ENCODE measurements at regions not wholly inside any gene's neighbourhood (a gene's known extent, or its start where the extent isn't known, plus 50 kb on each side); places are given as distances from the start of the nearest gene placed in this dataset.
"Not testable (repeated sequence)": the region's sequence is repeated elsewhere in the genome, so short reads cannot be mapped to it uniquely, and the experiment has no call there.

DNA sequence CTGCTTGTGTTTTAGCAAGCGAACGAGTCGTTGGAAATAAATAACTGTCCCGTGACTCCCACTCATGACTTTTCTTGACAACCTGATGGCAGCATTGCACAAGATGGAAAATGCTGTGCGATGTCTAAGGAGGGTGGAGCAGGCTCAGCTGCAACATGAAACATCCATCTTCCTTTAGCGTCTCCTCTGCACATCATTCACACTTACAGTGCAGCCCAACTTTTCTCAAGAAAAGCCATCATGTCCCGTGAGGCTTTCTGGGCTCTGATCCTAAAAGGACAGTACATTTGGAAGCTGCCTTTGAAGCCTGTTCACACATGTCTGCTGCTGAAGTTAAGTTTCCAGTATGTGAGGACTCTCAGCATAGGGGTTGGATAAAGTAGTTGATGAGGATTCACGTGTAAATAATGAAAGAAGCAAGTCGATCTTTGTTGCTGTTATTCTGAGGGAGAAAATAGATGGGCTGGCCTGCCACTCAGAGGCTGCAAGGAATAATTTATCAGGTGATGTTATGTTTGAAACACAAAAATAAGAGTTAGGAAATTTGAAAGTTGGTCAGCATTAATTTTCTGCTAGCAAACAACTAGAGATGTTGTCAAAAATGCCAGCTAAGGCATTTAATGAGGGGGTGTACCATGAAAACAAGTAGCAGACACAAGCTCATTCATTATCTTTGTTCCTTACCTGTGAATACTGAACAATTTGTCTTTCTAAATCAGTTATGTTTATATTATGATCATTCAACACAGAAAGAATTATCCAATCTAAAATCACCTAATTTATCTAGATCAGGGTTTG is 328.7 kb upstream of the ZFP42 start:
- Histone ChIP-seq H3K4me3 (no peak overlapping the region), H3K4me1 (no peaks in the 10 kb centered on the region), H3K27me3 (ENCODE audit: low read depth) (no peaks in the 10 kb centered on the region), H3K36me3 (replicated peaks) (no peaks in the 10 kb centered on the region), H3K9me3 (no peaks in the 10 kb centered on the region)
- in situ Hi-C loops (cut with MboI; ENCODE audit: low sequenced_read_pairs): no loop called here
- DNase-seq (ENCODE audit: low spot score in 2 of 2): no peak

DNA sequence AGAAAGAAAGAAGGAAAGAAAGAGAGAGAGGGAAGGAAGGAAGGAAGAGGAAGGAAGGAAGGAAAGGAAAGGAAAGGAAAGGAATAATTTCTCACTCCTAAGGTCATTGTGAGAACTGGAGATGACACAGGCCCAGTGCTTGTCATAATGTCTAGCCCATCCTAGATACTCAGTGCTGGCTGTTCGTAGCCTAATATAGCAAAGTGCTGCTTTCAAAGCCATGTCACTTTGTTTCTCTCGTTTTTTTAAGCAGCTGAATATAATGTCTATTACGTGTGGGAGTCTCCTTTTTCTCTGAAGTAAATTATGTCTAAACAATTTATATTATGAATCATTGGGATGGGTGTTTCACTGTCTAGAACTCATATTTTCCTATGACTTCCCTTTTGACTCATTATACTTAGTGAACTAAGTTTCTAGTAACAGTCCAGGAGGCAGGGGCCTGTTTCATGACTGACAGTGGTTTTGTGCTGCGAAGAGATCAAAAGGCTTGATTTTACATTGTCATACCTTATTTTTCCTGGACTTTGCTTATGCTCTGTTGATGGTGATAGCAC is 327.0 kb upstream of the ZFP42 start:
- Histone ChIP-seq H3K9me3 (no peaks in the 10 kb centered on the region), H3K4me3 (no peak overlapping the region), H3K36me3 (replicated peaks) (no peaks in the 10 kb centered on the region), H3K4me1 (no peaks in the 10 kb centered on the region), H3K27me3 (ENCODE audit: low read depth) (no peaks in the 10 kb centered on the region)
- in situ Hi-C loops (cut with MboI; ENCODE audit: low sequenced_read_pairs): no loop called here
- DNase-seq (ENCODE audit: low spot score in 2 of 2): no peak

GRCh38 chr4:187671521-187671920 is 324.1 kb upstream of the ZFP42 start:
- H3K27me3 ChIP-seq (ENCODE audit: low read depth); H3K36me3 ChIP-seq (replicated peaks); in situ Hi-C loops (cut with MboI; ENCODE audit: low sequenced_read_pairs); DNase-seq (ENCODE audit: low spot score in 2 of 2); H3K4me3 ChIP-seq; H3K9me3 ChIP-seq; H3K4me1 ChIP-seq: not testable (repeated sequence)

DNA sequence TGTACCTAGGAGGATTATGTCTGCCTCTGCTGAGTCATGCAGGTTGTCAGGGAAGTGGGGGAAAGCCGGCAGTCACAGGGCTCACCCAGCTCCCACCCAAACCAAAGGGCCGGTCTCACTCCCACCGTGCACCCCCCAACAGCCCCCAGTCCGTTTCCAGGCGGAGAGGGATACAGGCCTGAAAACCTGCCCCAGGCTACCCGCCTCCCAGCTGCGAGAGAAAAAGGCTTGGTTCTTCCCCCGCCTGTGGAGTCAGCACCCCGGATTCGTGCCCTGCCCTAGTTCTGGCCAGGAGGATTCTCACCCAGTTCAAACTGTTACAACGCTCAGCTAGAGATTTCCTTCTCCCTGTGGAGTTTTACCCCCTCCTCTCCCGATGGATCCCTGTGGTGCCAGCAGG is 323.6 kb upstream of the ZFP42 start:
- H3K9me3 ChIP-seq; H3K36me3 ChIP-seq (replicated peaks); H3K27me3 ChIP-seq (ENCODE audit: low read depth); H3K4me1 ChIP-seq; in situ Hi-C loops (cut with MboI; ENCODE audit: low sequenced_read_pairs); H3K4me3 ChIP-seq; DNase-seq (ENCODE audit: low spot score in 2 of 2): not testable (repeated sequence)

GRCh38 chr4:187672526-187672925 is 323.0 kb upstream of the ZFP42 start:
- H3K36me3 ChIP-seq (replicated peaks); H3K9me3 ChIP-seq; H3K27me3 ChIP-seq (ENCODE audit: low read depth); H3K4me3 ChIP-seq; H3K4me1 ChIP-seq; DNase-seq (ENCODE audit: low spot score in 2 of 2); in situ Hi-C loops (cut with MboI; ENCODE audit: low sequenced_read_pairs): not testable (repeated sequence)

DNA sequence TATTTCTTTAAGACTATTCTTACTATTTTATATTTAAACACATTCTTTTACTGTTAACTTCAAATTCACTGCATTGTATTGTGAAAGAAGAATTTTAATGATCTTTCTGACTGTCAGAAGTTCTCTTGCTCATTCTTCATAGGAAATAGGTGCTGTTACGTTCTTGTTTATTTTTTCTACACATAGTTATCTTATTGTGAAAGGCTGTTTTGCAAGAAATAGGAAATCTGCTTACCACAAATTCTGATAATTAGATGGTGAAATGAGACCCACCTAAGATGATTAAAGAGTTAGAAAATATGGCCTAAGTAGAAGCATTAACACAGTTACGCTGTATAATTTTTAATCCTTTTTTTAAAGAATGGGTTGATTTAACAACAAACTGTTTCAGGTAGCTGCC is 316.1 kb upstream of the ZFP42 start:
- H3K9me3 ChIP-seq: no peaks in the 10 kb centered on the region
- H3K36me3 ChIP-seq (replicated peaks): no peaks in the 10 kb centered on the region
- in situ Hi-C loops (cut with MboI; ENCODE audit: low sequenced_read_pairs): no loop called here
- H3K4me1 ChIP-seq: no peaks in the 10 kb centered on the region
- DNase-seq (ENCODE audit: low spot score in 2 of 2): no peak
- H3K4me3 ChIP-seq: no peak overlapping the region
- H3K27me3 ChIP-seq (ENCODE audit: low read depth): no peaks in the 10 kb centered on the region

DNA sequence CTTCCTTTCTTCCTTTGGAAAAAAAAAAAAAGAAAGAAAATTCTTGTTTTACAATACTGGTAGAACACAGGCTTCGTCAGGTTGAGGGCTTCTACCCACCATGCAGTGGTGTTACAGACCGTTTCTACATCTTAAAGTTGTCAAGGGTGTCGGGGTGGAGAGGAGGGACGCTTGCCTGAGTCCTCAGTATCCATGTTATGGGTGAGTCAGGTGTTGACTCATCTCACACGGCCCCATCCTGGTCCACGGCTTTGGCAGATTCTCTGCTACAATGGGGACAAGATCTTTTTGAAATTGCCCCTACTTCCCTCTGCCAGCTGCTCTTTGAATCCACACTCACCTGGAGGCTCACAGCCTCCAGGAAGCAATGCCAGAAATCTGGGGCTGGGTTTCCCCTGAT is 310.3 kb upstream of the ZFP42 start:
- Histone ChIP-seq H3K4me1 (no peaks in the 10 kb centered on the region), H3K36me3 (replicated peaks) (no peaks in the 10 kb centered on the region), H3K9me3 (no peaks in the 10 kb centered on the region), H3K27me3 (ENCODE audit: low read depth) (0 out of 2 replicates have a peak, but pooled peaks cover 2% of the 10 kb centered on the region), H3K4me3 (no peak overlapping the region)
- in situ Hi-C loops (cut with MboI; ENCODE audit: low sequenced_read_pairs): no loop called here
- DNase-seq (ENCODE audit: low spot score in 2 of 2): no peak

DNA sequence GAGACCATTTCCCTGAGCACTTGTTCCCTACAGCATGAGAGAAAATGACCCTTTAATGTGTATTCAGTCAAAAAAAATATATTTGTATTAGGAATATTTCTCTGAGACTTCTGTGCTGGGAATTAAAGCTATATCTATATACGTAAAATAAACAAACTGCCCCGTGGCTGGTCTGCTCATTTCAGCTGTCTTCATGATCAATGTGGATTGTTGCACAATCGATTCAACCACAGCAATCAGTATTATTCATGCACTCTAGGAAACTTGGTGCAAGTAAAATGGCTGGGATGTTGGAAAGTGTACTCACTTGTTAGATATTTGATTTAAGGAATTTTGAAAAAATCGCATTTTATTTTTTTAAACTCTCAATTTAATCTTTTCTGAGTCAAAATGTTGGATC is 307.9 kb upstream of the ZFP42 start:
- H3K4me1 ChIP-seq: no peaks in the 10 kb centered on the region
- DNase-seq (ENCODE audit: low spot score in 2 of 2): no peak
- H3K27me3 ChIP-seq (ENCODE audit: low read depth): 0 out of 2 replicates have a peak, but pooled peaks cover 2% of the 10 kb centered on the region
- no peaks in the 10 kb centered on the region for H3K9me3 ChIP-seq
- H3K36me3 ChIP-seq (replicated peaks): no peaks in the 10 kb centered on the region
- in situ Hi-C loops (cut with MboI; ENCODE audit: low sequenced_read_pairs): no loop called here
- H3K4me3 ChIP-seq: no peak overlapping the region

DNA sequence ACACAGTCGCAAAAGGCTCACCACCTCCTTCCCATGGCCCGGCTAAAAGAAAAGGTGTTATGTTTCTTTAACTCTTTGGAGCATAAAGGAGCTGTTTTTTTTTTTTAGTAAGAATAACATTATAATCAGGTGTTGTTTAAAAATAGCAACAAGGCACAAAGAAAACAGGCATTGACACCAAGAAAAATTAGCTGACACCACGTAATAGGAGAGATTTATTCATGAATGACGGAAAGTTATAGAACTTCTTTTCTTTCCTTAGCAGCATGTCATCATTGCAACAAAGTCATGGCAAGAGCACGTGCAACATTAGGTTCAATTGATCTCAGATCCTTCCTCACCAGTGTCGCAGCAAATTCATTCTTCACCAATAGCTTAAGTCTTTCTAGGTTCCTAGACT is 302.9 kb upstream of the ZFP42 start:
- no peak for DNase-seq (ENCODE audit: low spot score in 2 of 2)
- in situ Hi-C loops (cut with MboI; ENCODE audit: low sequenced_read_pairs): no loop called here
- H3K27me3 ChIP-seq (ENCODE audit: low read depth): no peaks in the 10 kb centered on the region
- no peaks in the 10 kb centered on the region for H3K9me3 ChIP-seq
- H3K36me3 ChIP-seq (replicated peaks): no peaks in the 10 kb centered on the region
- H3K4me3 ChIP-seq: no peak overlapping the region
- H3K4me1 ChIP-seq: no peaks in the 10 kb centered on the region

GRCh38 chr4:187695531-187695930 is 300.0 kb upstream of the ZFP42 start:
- H3K9me3 ChIP-seq; H3K4me1 ChIP-seq; H3K36me3 ChIP-seq (replicated peaks); H3K27me3 ChIP-seq (ENCODE audit: low read depth); in situ Hi-C loops (cut with MboI; ENCODE audit: low sequenced_read_pairs); H3K4me3 ChIP-seq; DNase-seq (ENCODE audit: low spot score in 2 of 2): not testable (repeated sequence)

- Histone ChIP-seq H3K36me3 (replicated peaks) (no peaks in the 10 kb centered on the region), H3K4me3 (no peak overlapping the region), H3K9me3 (no peaks in the 10 kb centered on the region), H3K27me3 (ENCODE audit: low read depth) (no peaks in the 10 kb centered on the region), H3K4me1 (no peaks in the 10 kb centered on the region)
- in situ Hi-C loops (cut with MboI; ENCODE audit: low sequenced_read_pairs): no loop called here
- DNase-seq (ENCODE audit: low spot score in 2 of 2): no peak
Observed at GRCh38 chr4:187711586-187711985, 284.0 kb upstream of the ZFP42 start.

GRCh38 chr4:187714957-187715356 is 280.6 kb upstream of the ZFP42 start:
- Histone ChIP-seq H3K27me3 (ENCODE audit: low read depth) (no peaks in the 10 kb centered on the region), H3K36me3 (replicated peaks) (no peaks in the 10 kb centered on the region), H3K4me3 (no peak overlapping the region), H3K9me3 (no peaks in the 10 kb centered on the region), H3K4me1 (no peaks in the 10 kb centered on the region)
- DNase-seq (ENCODE audit: low spot score in 2 of 2): no peak
- in situ Hi-C loops (cut with MboI; ENCODE audit: low sequenced_read_pairs): no loop called here

GRCh38 chr4:187715466-187715865 is 280.1 kb upstream of the ZFP42 start:
- H3K36me3 ChIP-seq (replicated peaks): no peaks in the 10 kb centered on the region
- H3K4me1 ChIP-seq: no peaks in the 10 kb centered on the region
- in situ Hi-C loops (cut with MboI; ENCODE audit: low sequenced_read_pairs): no loop called here
- H3K4me3 ChIP-seq: no peak overlapping the region
- H3K9me3 ChIP-seq: no peaks in the 10 kb centered on the region
- H3K27me3 ChIP-seq (ENCODE audit: low read depth): no peaks in the 10 kb centered on the region
- DNase-seq (ENCODE audit: low spot score in 2 of 2): no peak

- H3K36me3 ChIP-seq (replicated peaks): no peaks in the 10 kb centered on the region
- DNase-seq (ENCODE audit: low spot score in 2 of 2): no peak
- H3K27me3 ChIP-seq (ENCODE audit: low read depth): no peaks in the 10 kb centered on the region
- no peaks in the 10 kb centered on the region for H3K4me1 ChIP-seq
- no peak overlapping the region for H3K4me3 ChIP-seq
- in situ Hi-C loops (cut with MboI; ENCODE audit: low sequenced_read_pairs): no loop called here
- H3K9me3 ChIP-seq: no peaks in the 10 kb centered on the region
Observed at GRCh38 chr4:187724456-187724855, 271.1 kb upstream of the ZFP42 start.

DNA sequence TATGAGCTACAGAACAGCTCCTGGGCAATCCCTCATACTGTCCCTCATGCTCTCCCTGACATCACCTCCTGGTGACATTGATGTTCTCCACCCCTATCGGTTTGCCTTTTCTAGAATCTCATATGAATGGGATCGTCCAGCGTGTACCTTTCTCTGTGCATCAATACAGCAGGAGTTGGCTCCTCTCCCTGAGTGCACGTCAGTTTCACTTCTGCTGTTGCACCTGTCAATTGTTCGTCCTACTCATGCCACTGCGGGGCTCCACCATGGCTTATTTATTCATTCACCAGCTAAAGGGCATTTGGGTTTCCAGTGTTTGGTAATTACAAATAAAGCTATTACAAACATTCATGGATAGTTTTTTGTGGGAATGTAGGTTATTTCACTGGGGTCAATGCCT is 269.1 kb upstream of the ZFP42 start:
- DNase-seq (ENCODE audit: low spot score in 2 of 2): no peak
- no peaks in the 10 kb centered on the region for H3K27me3 ChIP-seq (ENCODE audit: low read depth)
- H3K4me3 ChIP-seq: no peak overlapping the region
- in situ Hi-C loops (cut with MboI; ENCODE audit: low sequenced_read_pairs): no loop called here
- no peaks in the 10 kb centered on the region for H3K4me1 ChIP-seq
- no peaks in the 10 kb centered on the region for H3K36me3 ChIP-seq (replicated peaks)
- no peaks in the 10 kb centered on the region for H3K9me3 ChIP-seq
